ENCODE measurements at regions not wholly inside any gene's neighbourhood (a gene's known extent, or its start where the extent isn't known, plus 50 kb on each side); places are given as distances from the start of the nearest gene placed in this dataset.

DNA sequence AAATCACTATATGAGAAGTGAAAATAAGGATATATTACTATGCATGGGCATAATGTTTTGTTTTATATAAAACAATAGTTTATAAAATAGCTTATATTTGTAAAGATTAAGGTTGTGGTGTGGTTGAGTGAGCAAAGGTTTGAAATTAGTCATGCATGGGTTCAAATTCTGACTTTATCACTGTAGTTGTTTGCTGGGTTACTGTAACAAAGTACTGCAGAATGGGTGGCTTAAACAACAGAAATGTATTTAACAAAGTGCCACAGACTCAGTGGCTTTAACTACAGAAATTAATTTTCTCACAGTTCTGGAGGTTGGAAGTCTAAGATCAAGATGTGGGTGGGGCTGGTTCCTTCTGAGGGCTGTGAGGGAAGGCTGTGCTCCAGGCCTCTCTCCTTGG, 184.8 kb upstream of the THRB start:
- Histone ChIP-seq H3K36me3 (ENCODE audit: control insufficient read depth in 2 of 2, extremely low read depth in 1 of 2, insufficient read depth in 2 of 2, low read length in 2 of 2) (no peaks in the 10 kb centered on the region), H3K9ac (replicated peaks; ENCODE audit: extremely low read depth, insufficient read depth, low read length) (no peak overlapping the region), H3K4me1 (ENCODE audit: control insufficient read depth, extremely low read depth, insufficient read depth, low read length) (no peaks in the 10 kb centered on the region), H3K4me3 (replicated peaks in 1 of 3; ENCODE audit: insufficient read depth in 1 of 3, low read depth in 1 of 3, low read length in 3 of 3) (no peak overlapping the region), H3K79me2 (ENCODE audit: control insufficient read depth, insufficient read depth, low read length) (no peaks in the 10 kb centered on the region), H3K4me2 (ENCODE audit: insufficient read depth, low read length) (no peak overlapping the region), H3K27ac (ENCODE audit: insufficient read depth, low read depth, low read length) (no peak overlapping the region), H3K27me3 (ENCODE audit: control insufficient read depth in 2 of 2, insufficient read depth in 2 of 2, low read length in 2 of 2) (no peaks in the 10 kb centered on the region), H3K9me1 (replicated peaks; ENCODE audit: control insufficient read depth, extremely low read depth, insufficient read depth, low read length) (no peaks in the 10 kb centered on the region), H2AFZ (ENCODE audit: low read depth, low read length) (no peak overlapping the region), H4K20me1 (replicated peaks; ENCODE audit: control insufficient read depth, extremely low read depth, insufficient read depth, low read length) (no peaks in the 10 kb centered on the region), H3K9me3 (replicated peaks; ENCODE audit: control insufficient read depth, insufficient read depth, low read length) (no peaks in the 10 kb centered on the region)
- intact Hi-C loops (cut with micrococcal nuclease): no loop called here
- no peak for FAIRE-seq
- TF ChIP-seq POLR2A (IDR thresholded peaks at IDR 0.05; ENCODE audit: low read depth, low read length) (no peak), POLR2AphosphoS5 (IDR thresholded peaks at IDR 0.05; ENCODE audit: insufficient read depth, low read depth, low read length) (no peak), FOS (IDR thresholded peaks at IDR 0.05; ENCODE audit: borderline replicate concordance, insufficient read depth, low read length) (no peak), MYC (IDR thresholded peaks at IDR 0.05; ENCODE audit: low read depth, low read length) (no peak), JUN (IDR thresholded peaks at IDR 0.05; ENCODE audit: borderline replicate concordance, insufficient read depth, insufficient read length, low read depth) (no peak)
- TF ChIP-seq, protein P1, sequence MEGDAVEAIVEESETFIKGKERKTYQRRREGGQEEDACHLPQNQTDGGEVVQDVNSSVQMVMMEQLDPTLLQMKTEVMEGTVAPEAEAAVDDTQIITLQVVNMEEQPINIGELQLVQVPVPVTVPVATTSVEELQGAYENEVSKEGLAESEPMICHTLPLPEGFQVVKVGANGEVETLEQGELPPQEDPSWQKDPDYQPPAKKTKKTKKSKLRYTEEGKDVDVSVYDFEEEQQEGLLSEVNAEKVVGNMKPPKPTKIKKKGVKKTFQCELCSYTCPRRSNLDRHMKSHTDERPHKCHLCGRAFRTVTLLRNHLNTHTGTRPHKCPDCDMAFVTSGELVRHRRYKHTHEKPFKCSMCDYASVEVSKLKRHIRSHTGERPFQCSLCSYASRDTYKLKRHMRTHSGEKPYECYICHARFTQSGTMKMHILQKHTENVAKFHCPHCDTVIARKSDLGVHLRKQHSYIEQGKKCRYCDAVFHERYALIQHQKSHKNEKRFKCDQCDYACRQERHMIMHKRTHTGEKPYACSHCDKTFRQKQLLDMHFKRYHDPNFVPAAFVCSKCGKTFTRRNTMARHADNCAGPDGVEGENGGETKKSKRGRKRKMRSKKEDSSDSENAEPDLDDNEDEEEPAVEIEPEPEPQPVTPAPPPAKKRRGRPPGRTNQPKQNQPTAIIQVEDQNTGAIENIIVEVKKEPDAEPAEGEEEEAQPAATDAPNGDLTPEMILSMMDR (IDR thresholded peaks at IDR 0.05; ENCODE audit: extremely low read depth in 1 of 2, insufficient read depth in 1 of 2, low read depth in 1 of 2, low read length in 2 of 2): no peak
- no TSS peak for BruUV-seq (replicated peaks)
- CTCF ChIA-PET: interaction anchor here (1.1 to 3.1 kb wide), 18 partner anchors 9 to 915 kb away, joined by 3 to 37 read pairs (median 4); no protein-coding TSS in a partner anchor
- DNase-seq (ENCODE audit: low read depth, low spot score): no peak
- POLR2A ChIA-PET: no interaction called here
- dilution Hi-C loops (cut with MboI; ENCODE audit: extremely low pct_ligation_motif_present, low sequenced_read_pairs): no loop called here

All from endothelial cell of umbilical vein (primary cell).